ELR (cell line): ENCODE measurements at regions not wholly inside any gene's neighbourhood (a gene's known extent, or its start where the extent isn't known, plus 50 kb on each side); places are given as distances from the start of the nearest gene placed in this dataset.
"Not testable (repeated sequence)": the region's sequence is repeated elsewhere in the genome, so short reads cannot be mapped to it uniquely, and the experiment has no call there.

Source experiments
- DNase-seq: peaks from one replicate; pipeline ENCODE4 v3.0.0-alpha.2; 2015; ENCODE audit warnings: low read depth

GRCh38 chr17:30584810-30585209 lies 107.6 kb downstream of the GOSR1 start:
- no peak for DNase-seq

DNA sequence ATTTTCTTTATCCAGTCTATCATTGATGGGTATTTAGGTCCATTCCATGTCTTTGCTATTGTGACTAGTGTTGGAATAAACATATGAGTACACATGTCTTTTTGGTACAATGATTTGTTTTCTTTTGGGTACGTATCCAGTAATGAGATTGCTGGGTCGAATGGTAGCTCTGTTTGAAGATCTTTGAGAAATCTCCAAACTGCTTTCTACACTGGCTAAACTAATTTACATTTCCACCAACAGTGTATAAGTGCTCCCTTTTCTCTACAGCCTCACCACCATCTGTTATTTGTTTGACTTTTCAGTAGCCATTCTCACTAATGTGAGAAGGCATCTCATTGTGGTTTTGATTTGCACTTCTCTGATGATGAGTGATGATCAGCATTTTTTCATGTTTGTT lies 103.7 kb downstream of the GOSR1 start:
- no peak for DNase-seq

GRCh38 chr17:30579610-30580315 lies 102.6 kb downstream of the GOSR1 start:
- DNase-seq: peak; percentile 30

- DNase-seq: not testable (repeated sequence)
These were observed 101.0 kb downstream of the GOSR1 start for GRCh38 chr17:30578015-30578717.
